Renal pelvis (tissue), 1 donor: ENCODE measurements at regions not wholly inside any gene's neighbourhood (a gene's known extent, or its start where the extent isn't known, plus 50 kb on each side); places are given as distances from the start of the nearest gene placed in this dataset.
"Not testable (repeated sequence)": the region's sequence is repeated elsewhere in the genome, so short reads cannot be mapped to it uniquely, and the experiment has no call there.

Experiments
- DNase-seq: peaks from one replicate; pipeline ENCODE4 v3.0.0-alpha.2; 2013

DNA sequence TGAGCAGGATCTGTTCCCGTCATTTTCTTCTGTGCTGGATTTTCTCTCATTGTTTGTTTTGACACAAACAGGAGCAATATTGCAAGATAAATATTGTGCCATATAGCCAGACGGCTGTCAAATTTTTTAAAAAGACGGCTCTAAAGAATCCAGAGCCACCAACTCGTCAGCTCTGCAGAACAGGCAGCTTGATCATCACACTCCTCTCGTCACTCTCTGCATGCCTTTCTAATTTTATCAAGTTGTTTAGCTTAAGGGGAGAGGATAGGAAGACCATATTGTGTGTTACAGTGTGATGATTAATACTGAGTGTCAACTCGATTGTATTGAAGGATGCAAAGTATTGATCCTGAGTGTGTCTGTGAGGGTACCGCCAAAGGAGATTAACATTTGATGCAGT lies 562.8 kb downstream of the GALC start:
- no peak for DNase-seq

DNA sequence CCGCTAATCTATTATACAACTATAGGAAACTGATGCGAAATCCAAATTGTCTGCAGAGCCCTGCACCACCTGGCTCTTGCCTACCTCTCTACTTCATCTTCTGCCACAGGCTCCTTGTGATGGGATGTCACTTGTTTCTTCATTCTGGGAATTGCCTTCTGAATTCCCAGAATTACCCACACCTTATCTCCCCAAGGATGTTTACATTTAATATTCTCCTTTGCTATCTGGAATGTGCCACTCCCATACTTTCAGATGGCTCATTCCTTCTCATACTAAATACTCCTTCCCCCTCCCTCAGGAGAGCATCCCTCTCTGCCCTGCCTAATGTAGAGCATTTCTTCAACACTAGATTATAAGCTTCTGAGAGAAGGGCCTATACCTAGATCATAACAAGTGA lies 573.1 kb downstream of the GALC start:
- DNase-seq = no peak

DNA sequence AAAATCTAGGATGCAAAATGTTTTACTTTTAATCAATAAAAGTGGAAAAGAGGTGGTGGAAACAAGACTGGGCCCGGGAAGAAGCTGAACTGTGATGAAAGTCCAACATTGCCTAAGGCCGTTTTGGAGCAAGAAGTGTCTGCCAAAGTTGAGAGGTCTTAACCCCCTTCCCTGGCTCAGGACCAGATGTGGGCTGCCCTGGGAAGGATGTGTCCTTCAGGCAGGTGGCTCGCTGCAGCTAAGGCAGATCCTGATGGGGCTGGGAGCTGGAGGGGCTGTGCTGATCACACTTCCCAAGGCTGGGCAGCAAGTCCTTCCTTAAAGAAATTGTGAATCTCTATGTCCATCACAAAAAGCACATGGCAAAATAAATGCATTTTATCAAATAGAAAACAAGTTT lies 581.6 kb downstream of the GALC start:
- no peak for DNase-seq

DNA sequence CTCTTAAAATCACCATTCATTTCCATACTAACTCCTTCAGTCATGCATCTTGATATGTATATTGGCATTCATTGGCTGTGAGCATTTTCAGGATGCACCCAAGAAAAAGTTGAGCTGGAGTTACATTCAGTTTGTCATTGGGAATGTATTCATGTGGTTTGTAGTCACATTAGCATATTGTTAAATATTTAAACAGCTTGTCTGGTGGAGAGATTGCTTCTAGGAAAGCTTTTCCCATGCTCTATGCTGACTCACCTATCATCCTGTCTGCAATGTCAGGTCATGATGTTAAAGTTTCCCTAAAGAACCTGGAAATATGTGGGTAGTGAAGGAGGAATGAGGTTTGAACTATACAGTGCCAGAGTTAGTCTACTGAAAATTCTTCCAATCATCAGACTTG lies 583.6 kb downstream of the GALC start:
- DNase-seq = no peak

DNA sequence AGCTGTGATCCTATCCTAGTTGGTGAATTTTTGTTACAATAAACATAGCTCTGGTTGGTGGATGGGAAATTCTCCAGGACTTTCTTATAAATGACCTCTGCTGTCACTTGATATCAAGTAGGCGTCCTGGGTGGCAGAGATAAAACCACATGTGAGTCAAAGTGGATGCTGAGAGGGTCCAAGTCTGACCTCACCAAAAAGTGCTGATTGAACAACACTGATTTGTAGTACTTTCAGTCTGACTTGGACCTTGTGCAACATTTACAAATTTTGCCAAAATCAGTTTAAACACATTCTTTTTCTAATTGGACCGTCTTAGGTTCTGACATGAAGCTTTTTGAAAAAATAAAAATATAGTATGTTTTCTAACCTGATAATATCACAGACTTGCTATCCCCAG lies 585.6 kb downstream of the GALC start:
- no peak for DNase-seq

DNA sequence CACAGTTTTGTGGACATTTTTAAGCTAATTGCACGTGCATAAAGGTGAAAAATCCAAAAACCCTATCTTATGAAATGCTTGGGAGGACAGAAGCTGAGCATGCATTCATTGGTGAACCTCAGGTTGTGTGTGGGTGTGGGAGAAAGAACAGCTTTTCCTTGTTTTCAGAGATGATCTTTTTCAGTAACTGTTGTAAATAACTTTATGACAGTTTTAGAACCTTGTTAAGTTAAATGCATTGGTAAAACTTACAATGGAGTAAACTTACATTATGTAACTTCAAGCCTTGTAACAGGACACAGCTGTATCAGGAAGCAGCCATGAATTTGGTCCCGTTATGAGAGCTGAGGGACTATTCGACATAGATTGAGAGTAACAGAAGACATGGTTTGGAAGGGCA lies 587.4 kb downstream of the GALC start:
- peak; percentile 15 for DNase-seq

DNA sequence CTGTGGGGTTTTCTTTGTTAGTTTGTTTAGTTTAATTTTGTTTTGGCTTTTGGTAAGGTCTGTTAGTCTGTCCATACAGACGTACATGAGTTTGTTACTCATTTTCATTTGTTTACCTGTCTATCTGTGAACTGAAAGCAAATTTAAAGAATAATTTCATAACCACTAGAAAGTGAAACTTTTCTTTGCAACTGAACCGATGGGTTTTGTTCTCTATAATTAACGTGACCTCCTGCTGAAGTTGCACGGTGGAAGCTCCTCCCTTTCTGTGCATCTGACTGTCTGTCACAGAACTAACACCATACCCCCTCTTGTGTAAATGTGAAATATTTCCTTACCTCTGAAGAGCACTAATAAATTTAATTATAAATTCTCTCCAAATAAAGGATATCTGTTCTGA lies 595.5 kb downstream of the GALC start:
- DNase-seq = no peak

DNA sequence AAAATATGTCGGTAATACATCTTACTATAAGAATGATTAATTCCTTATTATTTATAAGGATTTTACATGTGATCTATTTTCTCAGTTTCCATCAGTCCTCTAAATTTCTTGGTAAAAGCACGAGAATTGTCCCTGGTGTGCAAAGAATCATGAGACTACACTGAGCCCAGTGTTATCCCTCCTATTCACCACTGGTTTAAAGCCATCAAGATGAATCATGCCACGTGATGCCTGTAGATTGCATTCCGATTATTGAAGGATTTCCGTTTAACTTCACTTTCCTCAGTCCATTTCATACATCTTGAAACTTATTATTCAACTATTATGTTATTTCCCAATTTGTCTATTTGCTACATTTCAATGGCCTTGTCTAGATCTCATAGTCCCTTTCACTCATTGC lies 601.9 kb downstream of the GALC start:
- DNase-seq = no peak

DNA sequence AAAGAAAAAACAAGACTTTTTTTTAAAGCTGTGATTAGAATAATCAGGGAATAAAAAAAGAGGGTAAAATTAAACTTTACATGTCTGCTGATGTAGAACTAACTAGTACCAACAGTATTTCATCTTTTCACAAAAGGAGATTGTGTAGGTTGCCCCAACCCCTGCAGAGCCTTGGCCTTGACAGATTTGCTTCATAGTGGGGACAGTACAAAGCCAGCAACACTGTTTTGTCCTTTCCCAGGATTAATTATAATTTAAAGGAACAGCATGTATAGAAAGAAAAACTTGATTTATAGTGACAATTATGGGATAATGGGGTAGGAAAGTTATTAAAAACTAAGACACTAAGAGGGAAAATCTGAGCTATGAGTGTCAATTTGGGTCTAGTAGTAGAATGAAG lies 604.0 kb downstream of the GALC start:
- DNase-seq = no peak

DNA sequence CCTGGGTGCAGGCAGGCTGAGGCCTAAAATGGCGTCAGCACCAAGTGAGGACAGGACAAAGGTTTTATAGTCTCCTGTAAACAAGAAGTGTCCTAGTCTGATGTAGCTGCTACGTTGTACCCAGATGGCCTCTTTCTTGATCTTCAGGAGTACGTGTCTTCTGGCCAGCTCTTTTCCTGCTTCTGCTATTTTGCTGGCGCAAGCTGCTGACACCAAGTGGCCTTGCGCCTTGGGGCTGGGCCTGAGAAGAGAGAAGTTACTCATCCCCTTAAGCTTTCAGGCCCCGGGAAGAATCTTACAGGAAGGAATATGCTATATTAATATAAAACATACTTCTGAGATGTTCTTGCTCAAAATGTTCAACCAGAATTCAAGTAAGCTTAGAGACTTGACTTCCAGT lies 605.2 kb downstream of the GALC start:
- no peak for DNase-seq

DNA sequence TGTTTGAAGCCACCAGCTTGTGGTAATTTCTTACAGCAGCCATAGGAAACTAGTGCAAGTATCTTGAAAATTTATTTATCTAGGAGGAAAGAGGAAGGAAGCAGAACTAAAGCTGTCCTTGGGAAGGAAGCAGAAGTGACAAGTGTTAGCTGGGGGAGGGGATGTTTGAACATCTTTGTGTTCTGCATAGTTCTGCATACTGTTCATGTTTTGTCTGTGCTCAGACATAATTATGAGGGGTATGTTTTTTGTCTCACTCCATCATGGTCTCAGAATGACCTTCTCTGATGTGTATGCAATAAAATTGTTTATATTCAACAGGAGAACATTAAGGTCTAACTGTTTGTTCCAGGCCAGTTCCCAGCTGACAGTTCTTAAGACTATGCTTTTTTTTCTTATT lies 606.5 kb downstream of the GALC start:
- peak; percentile 35 for DNase-seq

DNA sequence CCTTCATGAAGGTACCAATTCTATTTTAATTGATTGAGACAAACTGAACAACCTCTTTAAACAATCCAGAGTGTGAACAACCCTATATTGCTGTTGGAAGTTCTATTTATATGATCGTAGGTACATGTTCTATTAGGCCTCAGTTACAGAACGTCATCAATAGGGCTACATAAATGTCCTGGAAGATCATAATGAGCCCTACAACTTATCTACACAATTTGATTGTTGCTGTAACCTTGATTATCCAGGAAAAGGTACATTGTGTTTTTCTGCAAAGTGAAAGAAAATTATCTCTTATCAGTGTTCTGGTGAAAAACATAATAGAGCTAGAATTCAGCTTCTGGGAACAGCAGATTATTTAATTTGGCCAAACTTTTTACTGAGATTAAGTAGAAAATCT lies 612.9 kb downstream of the GALC start:
- no peak for DNase-seq

DNA sequence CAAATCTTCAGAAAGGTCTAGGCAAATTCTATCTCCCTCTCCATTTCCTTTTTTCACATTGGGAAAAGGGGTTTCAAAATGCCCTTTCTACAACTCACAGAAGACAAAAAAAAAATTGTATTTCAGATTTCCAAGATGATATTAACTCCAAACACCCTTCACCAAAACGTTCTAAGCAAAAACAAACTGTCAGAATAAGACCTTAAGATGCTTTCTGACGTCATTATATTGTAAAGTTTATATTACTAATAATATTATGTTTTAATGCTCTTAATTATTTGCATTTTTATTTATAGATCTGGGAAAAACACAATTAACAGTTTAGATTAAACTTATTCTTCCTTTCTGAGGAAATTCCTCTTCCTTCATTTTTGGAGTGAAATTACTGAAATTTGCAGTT lies 624.2 kb downstream of the GALC start:
- no peak for DNase-seq

DNA sequence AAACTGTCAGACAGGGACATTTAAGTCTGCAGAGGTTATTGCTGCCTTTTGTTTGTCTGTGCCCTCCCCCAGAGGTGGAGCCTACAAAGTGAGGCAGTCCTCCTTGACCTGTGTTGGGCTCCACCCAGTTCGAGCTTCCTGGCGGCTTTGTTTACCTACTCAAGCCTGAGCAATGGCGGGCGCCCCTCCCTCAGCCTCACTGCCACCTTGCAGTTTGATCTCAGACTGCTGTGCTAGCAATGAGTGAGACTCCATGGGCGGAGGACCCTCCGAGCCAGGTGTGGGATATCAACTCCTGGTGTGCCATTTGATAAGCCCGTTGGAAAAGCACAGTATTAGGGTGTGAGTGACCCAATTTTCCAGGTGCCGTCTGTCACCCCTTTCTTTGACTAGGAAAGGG lies 632.7 kb downstream of the GALC start:
- not testable (repeated sequence) for DNase-seq

DNA sequence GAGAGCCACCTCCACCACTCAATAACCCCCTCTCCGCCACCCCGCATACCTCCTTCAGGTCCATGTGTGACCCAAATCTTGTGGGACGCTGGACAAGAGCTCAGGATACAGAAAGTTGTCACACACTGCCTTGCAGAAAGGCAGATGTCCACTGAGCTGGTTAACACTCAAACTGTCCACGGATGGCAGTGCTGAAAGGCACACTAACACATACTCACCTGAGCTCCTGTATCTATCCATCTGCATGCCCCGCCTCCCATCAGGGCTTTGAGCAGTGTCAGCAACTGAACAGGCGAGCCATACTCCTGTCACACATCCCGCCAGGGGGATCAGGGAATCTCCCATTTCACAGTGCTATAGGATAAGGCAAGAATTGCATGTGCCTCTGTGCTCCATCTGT lies 642.0 kb downstream of the GALC start:
- no peak for DNase-seq

DNA sequence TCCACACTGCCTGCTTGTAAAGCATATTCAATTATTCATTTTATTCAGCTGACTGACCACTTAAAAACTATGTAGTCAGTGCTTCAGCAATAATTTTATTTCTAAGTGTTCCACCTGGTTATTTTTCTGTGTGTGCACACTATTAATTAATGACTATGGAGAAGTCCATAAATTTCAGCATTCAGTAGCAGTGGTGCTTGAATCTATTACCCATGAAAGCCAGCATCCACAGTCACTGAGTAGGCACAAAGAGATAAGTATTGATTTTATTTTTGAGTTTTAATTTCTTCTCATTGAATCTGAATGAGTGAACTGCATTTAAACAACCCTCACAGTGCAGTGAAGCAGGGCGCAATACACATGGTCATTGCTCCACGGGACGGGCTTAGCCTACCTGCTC lies 643.1 kb downstream of the GALC start:
- no peak for DNase-seq

DNA sequence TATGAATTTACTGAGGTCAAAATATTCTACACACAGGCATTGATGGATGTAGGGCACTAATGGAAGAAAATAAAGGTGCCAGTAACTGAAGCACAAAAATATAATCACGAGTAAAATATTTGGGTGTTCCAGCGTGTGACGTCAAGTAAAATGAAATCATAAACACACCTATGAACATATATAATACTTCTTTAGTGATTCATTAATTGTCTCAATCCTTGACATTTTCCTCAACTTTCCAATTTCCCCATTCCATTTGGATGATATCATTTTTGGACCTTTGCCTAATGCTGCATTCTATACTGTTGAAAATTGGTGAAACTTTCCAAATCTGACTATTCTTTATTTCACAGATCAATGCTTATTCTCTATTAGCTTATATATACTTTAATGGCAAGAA lies 649.3 kb downstream of the GALC start:
- DNase-seq = no peak

DNA sequence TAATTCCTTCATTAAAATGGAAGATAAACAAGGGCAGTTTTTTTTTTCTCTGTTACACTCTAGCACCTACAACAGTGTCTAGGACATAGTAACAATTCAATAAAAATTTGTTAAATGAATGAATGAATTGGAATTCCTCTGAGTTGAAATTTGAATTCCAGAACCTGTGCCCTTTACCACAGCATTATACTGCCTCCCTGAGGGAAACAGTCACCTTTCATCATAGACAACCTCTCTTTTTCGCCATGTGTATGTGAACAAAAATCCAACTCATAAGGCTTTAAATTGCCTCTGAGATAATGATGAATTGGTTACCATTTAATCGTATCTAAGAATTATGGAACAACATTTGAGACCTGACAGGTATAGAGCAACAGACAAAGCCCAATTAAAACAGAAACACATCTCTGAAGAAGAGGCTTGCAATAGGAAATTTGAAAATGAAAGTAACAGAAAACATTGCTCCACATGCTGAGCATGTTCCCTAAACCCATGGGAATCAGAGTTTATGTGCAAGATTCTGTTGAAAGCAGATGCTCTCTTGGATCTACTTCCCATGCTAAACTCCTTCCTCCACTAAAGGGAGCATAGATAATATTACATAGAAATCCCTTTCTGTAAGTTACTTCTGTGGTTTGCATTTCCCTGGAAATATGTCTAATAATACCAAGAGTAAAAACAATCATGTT lies 657.8 kb downstream of the GALC start:
- DNase-seq = no peak

DNA sequence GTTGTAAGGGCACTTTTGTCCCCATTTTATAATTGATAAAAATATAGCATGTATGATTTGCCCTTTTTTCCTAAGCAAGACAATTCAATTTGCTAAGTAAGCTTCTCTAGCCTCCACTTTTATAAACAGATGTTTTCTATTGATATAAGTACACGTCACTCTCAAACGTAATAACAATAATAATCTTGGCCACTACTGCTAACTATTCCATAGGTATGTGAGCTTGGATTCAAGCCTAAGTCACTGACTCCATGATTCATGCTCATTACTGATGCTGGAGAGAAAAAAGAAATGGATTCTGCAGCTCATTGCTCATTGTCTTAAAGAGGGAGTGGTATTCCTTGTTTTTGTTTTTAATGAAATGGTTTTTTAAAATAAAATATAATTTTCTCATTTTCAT lies 661.0 kb downstream of the GALC start:
- DNase-seq = no peak

DNA sequence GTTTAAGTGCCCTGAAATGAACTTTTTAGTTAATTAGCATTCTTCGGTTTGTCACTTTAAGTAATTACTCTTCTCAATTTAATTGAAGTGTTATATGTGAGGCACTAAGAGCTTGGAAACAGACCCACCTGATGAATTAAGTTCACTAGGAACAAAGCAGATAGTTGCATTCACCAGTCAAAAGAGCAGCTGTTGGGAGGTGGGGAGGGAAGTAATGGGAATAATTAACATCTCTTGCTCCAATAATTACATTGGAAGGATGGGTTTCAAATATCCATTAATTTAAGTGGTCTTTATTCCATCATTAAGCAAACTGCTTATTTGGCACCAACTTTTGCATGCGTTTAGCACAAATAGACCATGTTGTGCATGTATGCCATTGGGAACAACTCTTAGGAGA lies 667.2 kb downstream of the GALC start:
- DNase-seq = no peak

DNA sequence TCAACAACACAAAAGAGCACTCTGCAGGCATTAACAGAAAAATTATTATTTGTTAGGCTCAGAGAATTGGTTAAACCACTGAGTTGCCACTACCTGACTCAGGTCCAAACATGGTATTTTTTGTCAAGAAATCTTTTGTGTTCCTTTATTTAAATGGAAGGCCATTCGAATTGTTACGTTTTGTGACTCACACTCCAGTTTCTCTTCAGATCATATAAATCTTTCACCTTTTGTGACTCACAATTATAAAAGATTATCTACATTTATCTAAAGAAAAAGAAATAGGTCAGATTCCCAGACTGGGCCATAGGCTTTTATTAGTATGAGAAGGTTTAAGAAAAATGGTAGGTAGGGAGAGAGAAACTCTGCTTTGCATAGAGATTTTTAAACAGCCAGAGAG lies 669.8 kb downstream of the GALC start:
- no peak for DNase-seq

DNA sequence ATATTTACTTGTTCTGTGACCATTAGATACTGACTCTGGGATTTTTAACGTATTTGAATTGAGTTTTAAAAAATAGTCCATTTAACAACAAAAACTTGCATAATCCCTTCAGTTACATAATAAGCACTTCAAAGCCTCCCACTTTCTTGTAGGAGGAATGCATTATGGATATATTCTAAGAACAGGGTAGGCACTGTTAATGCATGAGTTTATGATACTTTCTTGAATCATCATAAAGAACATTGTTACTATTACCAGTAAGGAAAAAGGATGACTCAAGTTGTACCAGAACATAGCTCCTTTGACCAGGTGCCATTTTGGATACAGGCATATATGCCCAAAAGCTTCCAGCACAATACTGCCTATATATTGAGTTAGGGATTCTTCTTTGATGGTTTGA lies 671.4 kb downstream of the GALC start:
- DNase-seq = no peak

DNA sequence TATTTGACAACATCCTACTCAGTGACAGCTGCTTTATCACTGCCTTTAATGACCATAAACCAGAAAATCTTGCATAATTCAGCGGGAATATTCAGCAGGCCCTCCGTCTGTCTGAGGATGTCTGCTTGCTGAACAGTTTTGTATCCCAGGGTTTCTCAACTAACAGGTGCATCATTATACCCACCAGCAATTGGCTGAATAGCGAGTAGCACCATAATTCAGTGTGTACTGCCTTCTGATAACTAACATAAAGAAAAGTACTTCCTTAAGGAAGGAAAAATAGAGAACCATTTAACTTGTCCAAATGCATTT lies 680.1 kb downstream of the GALC start:
- DNase-seq = no peak

DNA sequence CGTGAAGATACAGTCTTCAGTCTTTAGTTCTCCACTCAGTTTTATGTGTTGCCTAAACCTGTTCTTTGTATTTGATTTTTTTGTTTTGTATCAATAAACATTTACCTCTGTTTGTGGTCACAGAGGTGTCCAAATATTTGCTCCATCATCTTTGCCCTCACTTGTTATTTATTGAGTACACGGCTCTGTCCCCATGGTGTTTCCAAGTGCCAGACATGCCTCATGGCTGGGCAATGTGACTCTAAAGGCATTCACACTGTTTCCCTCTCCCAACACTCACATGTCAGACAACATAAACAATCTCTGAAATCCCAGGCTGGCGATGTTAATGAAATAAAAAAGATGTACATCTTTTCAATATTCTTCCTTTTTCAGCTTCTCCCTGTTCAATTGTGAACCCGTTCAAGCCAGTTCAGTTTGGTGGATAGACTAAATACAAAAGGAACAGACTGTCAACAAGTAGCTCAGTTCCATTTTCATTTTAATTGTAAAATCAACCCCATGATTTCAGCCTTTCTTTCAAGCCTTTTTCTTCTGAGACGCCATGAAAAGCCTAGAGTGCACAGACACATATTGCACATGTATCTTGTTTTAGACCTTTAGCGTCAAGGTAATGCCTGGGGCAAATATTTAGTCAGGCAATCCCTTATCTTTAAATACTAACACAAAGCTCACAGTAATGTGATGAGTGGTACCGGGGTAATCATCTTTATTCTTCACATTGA lies 680.7 kb downstream of the GALC start:
- no peak for DNase-seq
